AG04450 (cell line): ENCODE measurements at regions not wholly inside any gene's neighbourhood (a gene's known extent, or its start where the extent isn't known, plus 50 kb on each side); places are given as distances from the start of the nearest gene placed in this dataset.

Experiments
- CTCF ChIA-PET: fragments of 300-600, 350-600 bp; formaldehyde crosslinking; extraction: SDS; loops from one replicate; lab custom pipeline; 2022; ENCODE audit warnings: antibody characterized with exemption, inconsistent platforms; lab: Charles Lee
- POLR2A ChIA-PET: fragments of 350-600 bp; formaldehyde crosslinking; extraction: SDS; loops from one replicate; lab custom pipeline; 2021; ENCODE audit warnings: antibody characterized with exemption, inconsistent platforms; lab: Yijun Ruan, JAX
- DNase-seq: peaks from one replicate; pipeline ENCODE4 v3.0.0-alpha.2; 2011; ENCODE audit warnings: low read depth, low spot score
- H3K27ac ChIP-seq: one replicate; pipeline ENCODE4 v1.5.1; 2012; ENCODE audit warnings: low read depth, low read length, control low read depth
- H3K27me3 ChIP-seq: one replicate; pipeline ENCODE4 v1.6.0; 2012; ENCODE audit warnings: low read length; ENCODE audit not compliant: control insufficient read depth, insufficient read depth
- H3K4me3 ChIP-seq: 2 replicates; pipeline ENCODE4 v1.5.1; 2011; ENCODE audit warnings: mild to moderate bottlenecking, low read depth, low read length, control low read depth
- H3K9me3 ChIP-seq: 2 replicates; pipeline ENCODE4 v1.5.1; 2012; ENCODE audit warnings: low read length; ENCODE audit not compliant: control insufficient read depth, insufficient read depth
- TF ChIP-seq, protein P1 (sequence below): IDR thresholded peaks from 2 replicates; pipeline ENCODE4 v1.5.1; 2011; ENCODE audit warnings: low read depth, low read length, control low read depth, inconsistent platforms

- ChIA-PET POLR2A (no interaction called here), CTCF (no interaction called here)
- H3K27me3 ChIP-seq, result no peaks in the 10 kb centered on the region
- DNase-seq, result no peak
- peaks cover 8% of the 10 kb centered on the region for H3K9me3 ChIP-seq
- TF ChIP-seq, protein P1, sequence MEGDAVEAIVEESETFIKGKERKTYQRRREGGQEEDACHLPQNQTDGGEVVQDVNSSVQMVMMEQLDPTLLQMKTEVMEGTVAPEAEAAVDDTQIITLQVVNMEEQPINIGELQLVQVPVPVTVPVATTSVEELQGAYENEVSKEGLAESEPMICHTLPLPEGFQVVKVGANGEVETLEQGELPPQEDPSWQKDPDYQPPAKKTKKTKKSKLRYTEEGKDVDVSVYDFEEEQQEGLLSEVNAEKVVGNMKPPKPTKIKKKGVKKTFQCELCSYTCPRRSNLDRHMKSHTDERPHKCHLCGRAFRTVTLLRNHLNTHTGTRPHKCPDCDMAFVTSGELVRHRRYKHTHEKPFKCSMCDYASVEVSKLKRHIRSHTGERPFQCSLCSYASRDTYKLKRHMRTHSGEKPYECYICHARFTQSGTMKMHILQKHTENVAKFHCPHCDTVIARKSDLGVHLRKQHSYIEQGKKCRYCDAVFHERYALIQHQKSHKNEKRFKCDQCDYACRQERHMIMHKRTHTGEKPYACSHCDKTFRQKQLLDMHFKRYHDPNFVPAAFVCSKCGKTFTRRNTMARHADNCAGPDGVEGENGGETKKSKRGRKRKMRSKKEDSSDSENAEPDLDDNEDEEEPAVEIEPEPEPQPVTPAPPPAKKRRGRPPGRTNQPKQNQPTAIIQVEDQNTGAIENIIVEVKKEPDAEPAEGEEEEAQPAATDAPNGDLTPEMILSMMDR, result no peak
- H3K4me3 ChIP-seq, result no peak overlapping the region
- H3K27ac ChIP-seq, result no peak overlapping the region
Observed at GRCh38 chr3:137294139-137294538, 336.4 kb downstream of the IL20RB start.

- TF ChIP-seq, protein P1, result no peak
- Histone ChIP-seq H3K4me3 (no peak overlapping the region), H3K27ac (no peak overlapping the region), H3K9me3 (peaks cover 3% of the 10 kb centered on the region), H3K27me3 (no peaks in the 10 kb centered on the region)
- ChIA-PET POLR2A (no interaction called here), CTCF (no interaction called here)
- no peak for DNase-seq
Observed at GRCh38 chr3:137294839-137295238, 337.1 kb downstream of the IL20RB start.

- H3K4me3 ChIP-seq, result no peak overlapping the region
- ChIA-PET POLR2A (no interaction called here), CTCF (no interaction called here)
- H3K27ac ChIP-seq, result no peak overlapping the region
- TF ChIP-seq, protein P1, result no peak
- H3K9me3 ChIP-seq, result peaks cover 3% of the 10 kb centered on the region
- no peak for DNase-seq
- H3K27me3 ChIP-seq, result no peaks in the 10 kb centered on the region
Observed at GRCh38 chr3:137295336-137295735, 337.6 kb downstream of the IL20RB start.

- Histone ChIP-seq H3K4me3 (no peak overlapping the region), H3K27me3 (no peaks in the 10 kb centered on the region), H3K9me3 (peaks cover 3% of the 10 kb centered on the region), H3K27ac (no peak overlapping the region)
- TF ChIP-seq, protein P1, result no peak
- CTCF ChIA-PET, result no interaction called here
- DNase-seq, result no peak
- POLR2A ChIA-PET, result no interaction called here
Observed at GRCh38 chr3:137296116-137296515, 338.3 kb downstream of the IL20RB start.

- ChIA-PET CTCF (no interaction called here), POLR2A (no interaction called here)
- Histone ChIP-seq H3K4me3 (no peak overlapping the region), H3K27ac (no peak overlapping the region), H3K9me3 (peaks cover 3% of the 10 kb centered on the region), H3K27me3 (no peaks in the 10 kb centered on the region)
- DNase-seq, result no peak
- TF ChIP-seq, protein P1, result no peak
Observed at GRCh38 chr3:137297770-137298169, 340.0 kb downstream of the IL20RB start.
